H1 (cell line): ENCODE measurements at regions not wholly inside any gene's neighbourhood (a gene's known extent, or its start where the extent isn't known, plus 50 kb on each side); places are given as distances from the start of the nearest gene placed in this dataset.

Experiments used
- CTCF ChIA-PET: fragments of 300-600 bp; sonication (Branson Sonifier 250); formaldehyde crosslinking; loops from one replicate; lab custom pipeline; 2021; ENCODE audit not compliant: partially characterized antibody; lab: Charles Lee
- POLR2A ChIA-PET: fragments of 300-600 bp; sonication (Branson Sonifier 250); formaldehyde crosslinking; loops from one replicate; lab custom pipeline; 2021; ENCODE audit warnings: inconsistent platforms; ENCODE audit not compliant: partially characterized antibody; lab: Charles Lee
- DNase-seq, 2 experiments: peaks; one replicate each; pipeline versions ENCODE4 v3.0.0 to v3.0.0-alpha.2; 2010 to 2022; ENCODE audit warnings: low spot score in 2 of 2, low read depth in 1 of 2, mixed read lengths in 1 of 2
- FAIRE-seq: peaks from 2 replicates; lab custom pipeline; 2011; peaks lifted over from hg19 to GRCh38; lab: Jason Lieb, UNC
- H2AFZ ChIP-seq: 2 replicates; pipeline ENCODE4 v1.8.1; 2012; ENCODE audit warnings: low read length, inconsistent platforms
- H2AK5ac ChIP-seq: 2 replicates; pipeline ENCODE4 v1.6.1; 2013; ENCODE audit warnings: low read depth, low read length
- H2BK120ac ChIP-seq: replicated peaks from 2 replicates; pipeline ENCODE3; 2013; ENCODE audit warnings: low read depth, low read length, inconsistent platforms
- H2BK12ac ChIP-seq: 2 replicates; pipeline ENCODE4 v1.6.1; 2013; ENCODE audit warnings: low read depth, low read length
- H2BK15ac ChIP-seq: 2 replicates; pipeline ENCODE4 v1.6.1; 2013; ENCODE audit warnings: low read length
- H2BK20ac ChIP-seq: 2 replicates; pipeline ENCODE4 v1.6.1; 2013; ENCODE audit warnings: low read length
- H2BK5ac ChIP-seq: 2 replicates; pipeline ENCODE4 v1.6.1; 2013; ENCODE audit warnings: low read depth, low read length
- H3K14ac ChIP-seq: 2 replicates; pipeline ENCODE4 v1.6.1; 2013; ENCODE audit warnings: inconsistent platforms; ENCODE audit not compliant: insufficient read length
- H3K18ac ChIP-seq: 2 replicates; pipeline ENCODE4 v1.6.1; 2013; ENCODE audit warnings: low read length; ENCODE audit errors: extremely low read depth
- H3K23ac ChIP-seq: 2 replicates; pipeline ENCODE4 v1.6.1; 2013; ENCODE audit warnings: inconsistent platforms; ENCODE audit not compliant: insufficient read length
- H3K23me2 ChIP-seq: 2 replicates; pipeline ENCODE4 v1.6.1; 2013; ENCODE audit warnings: low read depth, low read length
- H3K27ac ChIP-seq: 2 replicates; pipeline ENCODE4 v1.6.1; 2011; ENCODE audit warnings: low read depth, low read length, inconsistent platforms
- H3K27me3 ChIP-seq, 4 experiments: replicated peaks in 1 of 4; 1 replicate in 1 of 4; 2 replicates in 3 of 4; pipeline versions ENCODE4 v1.6.1 to v1.8.1; 2011 to 2013; ENCODE audit warnings: low read length in 3 of 4, mild to moderate bottlenecking in 3 of 4, inconsistent platforms in 2 of 4, mixed read lengths in 2 of 4, moderate library complexity in 1 of 4; ENCODE audit not compliant: control insufficient read depth in 3 of 4, insufficient read depth in 3 of 4; ENCODE audit errors: extremely low read depth in 1 of 4
- H3K36me3 ChIP-seq, 4 experiments: 2 replicates each; pipeline versions ENCODE4 v1.6.1 to v1.8.1; 2011 to 2013; ENCODE audit warnings: mild to moderate bottlenecking in 4 of 4, low read length in 3 of 4, moderate library complexity in 2 of 4, control low read depth in 1 of 4, inconsistent platforms in 1 of 4; ENCODE audit not compliant: insufficient read depth in 4 of 4, control insufficient read depth in 2 of 4
- H3K4ac ChIP-seq: replicated peaks from 2 replicates; pipeline ENCODE3; 2013; ENCODE audit warnings: low read length, low read depth, mixed read lengths, inconsistent platforms; ENCODE audit not compliant: insufficient read length
- H3K4me1 ChIP-seq, 4 experiments: replicated peaks in 1 of 4; 1 replicate in 1 of 4; 2 replicates in 3 of 4; pipeline versions ENCODE4 v1.6.1 to v1.8.1; 2011 to 2013; ENCODE audit warnings: low read length in 3 of 4, inconsistent platforms in 2 of 4, mixed read lengths in 1 of 4; ENCODE audit not compliant: insufficient read depth in 4 of 4, control insufficient read depth in 3 of 4
- H3K4me2 ChIP-seq, 2 experiments: 2 replicates each; pipeline versions ENCODE4 v1.6.1 to v1.8.1; 2011 to 2013; ENCODE audit warnings: low read depth in 2 of 2, low read length in 2 of 2, control low read depth in 1 of 2, inconsistent platforms in 1 of 2, mild to moderate bottlenecking in 1 of 2; ENCODE audit not compliant: insufficient read depth in 1 of 2
- H3K4me3 ChIP-seq, 4 experiments: fragments of 200-600, 300-600 bp in 1 of 4; sonication (generic), shearing (Covaris generic), sonication (Bioruptor Twin) in 1 of 4; 2 replicates each; pipeline versions ENCODE4 v1.5.1 to v1.8.1; 2011 to 2016; ENCODE audit warnings: low read length in 4 of 4, low read depth in 3 of 4, control low read depth in 2 of 4, inconsistent platforms in 2 of 4, mild to moderate bottlenecking in 2 of 4, mixed read lengths in 1 of 4, moderate library complexity in 1 of 4; ENCODE audit not compliant: insufficient read depth in 2 of 4; ENCODE audit errors: extremely low read depth in 1 of 4
- H3K56ac ChIP-seq: replicated peaks from 2 replicates; pipeline ENCODE3; 2013; ENCODE audit warnings: low read depth, mild to moderate bottlenecking, mixed read lengths, low read length, inconsistent platforms; ENCODE audit not compliant: insufficient read length
- H3K79me1 ChIP-seq: 2 replicates; pipeline ENCODE4 v1.6.1; 2013; ENCODE audit warnings: low read depth, low read length, control low read depth
- H3K79me2 ChIP-seq, 2 experiments: 2 replicates each; pipeline versions ENCODE4 v1.6.1 to v1.8.1; 2012 to 2013; ENCODE audit warnings: low read length in 2 of 2, mild to moderate bottlenecking in 2 of 2, inconsistent platforms in 1 of 2; ENCODE audit not compliant: insufficient read depth in 2 of 2, control insufficient read depth in 1 of 2
- H3K9ac ChIP-seq, 4 experiments: replicated peaks in 1 of 4; 1 replicate in 1 of 4; 2 replicates in 3 of 4; pipeline versions ENCODE4 v1.6.1 to v1.8.1; 2011 to 2013; ENCODE audit warnings: low read depth in 3 of 4, low read length in 3 of 4, control low read depth in 2 of 4, mild to moderate bottlenecking in 2 of 4, moderate library complexity in 2 of 4, inconsistent platforms in 1 of 4; ENCODE audit errors: extremely low read depth in 1 of 4
- H3K9me3 ChIP-seq, 2 experiments: 2 replicates each; pipeline versions ENCODE4 v1.6.1 to v1.8.1; 2012 to 2013; ENCODE audit warnings: mild to moderate bottlenecking in 2 of 2, moderate library complexity in 2 of 2, control low read depth in 1 of 2, inconsistent platforms in 1 of 2, low read depth in 1 of 2, low read length in 1 of 2, mixed read lengths in 1 of 2; ENCODE audit not compliant: insufficient read depth in 2 of 2
- H4K20me1 ChIP-seq, 2 experiments: replicated peaks in 1 of 2; 2 replicates each; pipeline versions ENCODE3 to v1.8.1; 2011 to 2013; ENCODE audit warnings: inconsistent platforms in 2 of 2, low read length in 2 of 2, mild to moderate bottlenecking in 1 of 2; ENCODE audit not compliant: insufficient read depth in 2 of 2, control insufficient read depth in 1 of 2
- H4K5ac ChIP-seq: 2 replicates; pipeline ENCODE4 v1.6.1; 2013; ENCODE audit warnings: low read length, low read depth, mixed read lengths, inconsistent platforms; ENCODE audit not compliant: insufficient read length
- H4K8ac ChIP-seq: 2 replicates; pipeline ENCODE4 v1.8.0; 2013; ENCODE audit warnings: mild to moderate bottlenecking, moderate library complexity, low read length, inconsistent platforms; ENCODE audit not compliant: insufficient read depth; ENCODE audit errors: extremely low read depth
- H4K91ac ChIP-seq: replicated peaks from 2 replicates; pipeline ENCODE3; 2013; ENCODE audit warnings: low read length, mixed read lengths, inconsistent platforms; ENCODE audit not compliant: insufficient read length
- ATF3 ChIP-seq: IDR thresholded peaks from 2 replicates; pipeline ENCODE4 v1.6.1; 2011; ENCODE audit warnings: low read depth, mild to moderate bottlenecking, low read length; ENCODE audit not compliant: insufficient read depth
- BRCA1 ChIP-seq: IDR thresholded peaks from 2 replicates; pipeline ENCODE4 v1.6.1; 2012; ENCODE audit warnings: low read depth, low read length, improper control_type of control experiment
- CBX8 ChIP-seq: fragments of 300-800, 300-1000 bp; sonication (generic); IDR thresholded peaks from 2 replicates; pipeline ENCODE4 v1.7.1; 2016; ENCODE audit warnings: low read depth, low read length, borderline replicate concordance
- CREB1 ChIP-seq: IDR thresholded peaks from 2 replicates; pipeline ENCODE4 v1.6.1; 2012; ENCODE audit warnings: inconsistent platforms
- GTF2F1 ChIP-seq: IDR thresholded peaks from 2 replicates; pipeline ENCODE4 v1.6.1; 2012; ENCODE audit warnings: low read depth, low read length, improper control_type of control experiment, borderline replicate concordance
- KDM5A ChIP-seq: fragments of 200-600 bp; IDR thresholded peaks from 2 replicates; pipeline ENCODE4 v1.7.1; 2012; ENCODE audit warnings: mild to moderate bottlenecking, low read length, inconsistent platforms, mixed read lengths
- MAX ChIP-seq: IDR thresholded peaks from 2 replicates; pipeline ENCODE4 v1.6.1; 2012; ENCODE audit warnings: inconsistent platforms
- NANOG ChIP-seq: IDR thresholded peaks from 2 replicates; pipeline ENCODE4 v1.6.1; 2011; ENCODE audit warnings: low read length, low read depth, mild to moderate bottlenecking, inconsistent platforms; ENCODE audit not compliant: insufficient read depth, poor library complexity, severe bottlenecking
- RAD21 ChIP-seq, 2 experiments: IDR thresholded peaks in 1 of 2; conservative IDR thresholded peaks in 1 of 2; 2 replicates each; pipeline ENCODE4 v1.6.1; 2011; ENCODE audit warnings: low read depth in 2 of 2, low read length in 2 of 2, improper control_type of control experiment in 1 of 2, inconsistent platforms in 1 of 2, mild to moderate bottlenecking in 1 of 2, moderate library complexity in 1 of 2
- SAP30 ChIP-seq: fragments of 300-600 bp; sonication (generic); IDR thresholded peaks from 2 replicates; pipeline ENCODE4 v1.7.1; 2012; ENCODE audit warnings: low read length, moderate library complexity, mild to moderate bottlenecking, inconsistent platforms; ENCODE audit not compliant: insufficient read depth, insufficient replicate concordance
- SIN3A ChIP-seq, 2 experiments: IDR thresholded peaks in 1 of 2; conservative IDR thresholded peaks in 1 of 2; 2 replicates each; pipeline ENCODE4 v1.6.1; 2011 to 2012; ENCODE audit warnings: low read length in 2 of 2, improper control_type of control experiment in 1 of 2, low read depth in 1 of 2, mild to moderate bottlenecking in 1 of 2
- SP1 ChIP-seq: IDR thresholded peaks from 2 replicates; pipeline ENCODE4 v1.6.1; 2011; ENCODE audit warnings: low read depth, low read length
- SP4 ChIP-seq: IDR thresholded peaks from 2 replicates; pipeline ENCODE4 v1.6.1; 2012; ENCODE audit warnings: low read length, inconsistent platforms
- TCF12 ChIP-seq: IDR thresholded peaks from 2 replicates; pipeline ENCODE4 v1.6.1; 2011; ENCODE audit warnings: low read depth, mild to moderate bottlenecking, low read length
- WGBS, 2 experiments: shearing (Covaris generic) in 1 of 2; methylation state at CpG; one replicate each; pipeline versions ENCODE4 v1.1.6 to v1.1.7; 2013 to 2015; ENCODE audit warnings: low lambda C conversion rate in 2 of 2, mixed read lengths in 2 of 2, inconsistent platforms in 1 of 2, low coverage in 1 of 2, missing lambda C conversion rate in 1 of 2; ENCODE audit not compliant: insufficient replicate concordance in 2 of 2, insufficient coverage in 1 of 2, insufficient read length in 1 of 2; ENCODE audit errors: extremely low coverage in 1 of 2, missing lambda C conversion rate in 1 of 2; 5-methylcytosine and 5-hydroxymethylcytosine counted together

GRCh38 chr4:54942721-54943120 lies 182.7 kb downstream of the KDR start:
- Histone ChIP-seq H3K9me3 (no peaks in the 10 kb centered on the region), H3K27me3 (no peaks in the 10 kb centered on the region), H2BK5ac (no peak overlapping the region), H2BK12ac (no peak overlapping the region), H3K4ac (no peak overlapping the region), H2AFZ (no peak overlapping the region), H3K23ac (no peak overlapping the region), H3K79me2 (no peaks in the 10 kb centered on the region), H3K79me1 (no peaks in the 10 kb centered on the region), H4K91ac (no peak overlapping the region), H3K23me2 (no peaks in the 10 kb centered on the region), H3K27ac (no peak overlapping the region), H3K4me2 (no peak overlapping the region), H2BK120ac (no peak overlapping the region), H3K36me3 (no peaks in the 10 kb centered on the region), H2BK20ac (no peak overlapping the region), H3K14ac (no peak overlapping the region), H3K56ac (no peak overlapping the region), H2BK15ac (no peak overlapping the region), H3K4me3 (no peak overlapping the region), H4K5ac (no peak overlapping the region), H3K4me1 (no peaks in the 10 kb centered on the region), H2AK5ac (no peak overlapping the region), H4K8ac (no peak overlapping the region), H3K18ac (no peak overlapping the region), H4K20me1 (no peaks in the 10 kb centered on the region), H3K9ac (no peak overlapping the region)
- WGBS, 2 experiments, result 95% methylated on average over 3 of the region's 4 CpGs; no CpG with 5 or more reads in 1 of the 2 experiments
- DNase-seq, result no peak
- FAIRE-seq, result no peak
- ChIA-PET POLR2A (no interaction called here), CTCF (interaction anchor here (1.4 kb wide), 1 partner anchor 21 kb away, joined by 3 read pairs; no protein-coding TSS in a partner anchor)
- no peak for TF ChIP-seq TCF12
- no peak for TF ChIP-seq CREB1
- TF ChIP-seq CBX8, result no peak
- no peak for TF ChIP-seq KDM5A
- no peak for TF ChIP-seq NANOG
- TF ChIP-seq MAX, result no peak
- no peak for TF ChIP-seq SP1
- no peak for TF ChIP-seq SIN3A (conservative IDR thresholded peaks at IDR 0.05 in 1 of 2, IDR thresholded peaks at IDR 0.05 in 1 of 2; ENCODE audit: low read depth in 1 of 2, low read length in 2 of 2)
- TF ChIP-seq BRCA1, result no peak
- TF ChIP-seq ATF3, result no peak
- no peak for TF ChIP-seq SP4
- no peak for TF ChIP-seq RAD21 (IDR thresholded peaks at IDR 0.05 in 1 of 2, conservative IDR thresholded peaks at IDR 0.05 in 1 of 2; ENCODE audit: low read depth in 2 of 2, low read length in 2 of 2)
- TF ChIP-seq SAP30, result no peak
- TF ChIP-seq GTF2F1, result no peak
